Mammary epithelial cell (primary cell): ENCODE measurements at regions not wholly inside any gene's neighbourhood (a gene's known extent, or its start where the extent isn't known, plus 50 kb on each side); places are given as distances from the start of the nearest gene placed in this dataset.

Experiments used
- CTCF ChIP-seq, 2 donors: IDR thresholded peaks in 1 of 2; conservative IDR thresholded peaks in 1 of 2; 2 replicates each; pipeline ENCODE4 v1.5.1; 2011 to 2012; ENCODE audit warnings: inconsistent platforms in 2 of 2, low read length in 2 of 2, mild to moderate bottlenecking in 2 of 2, control low read depth in 1 of 2, low read depth in 1 of 2; ENCODE audit not compliant: insufficient read depth in 1 of 2; ENCODE audit errors: extremely low read depth in 1 of 2
- EZH2 ChIP-seq: IDR thresholded peaks from 2 replicates; pipeline ENCODE4 v1.6.1; 2012; ENCODE audit warnings: low read length, inconsistent platforms, borderline replicate concordance

- TF ChIP-seq CTCF (conservative IDR thresholded peaks at IDR 0.05 in 1 of 2, IDR thresholded peaks at IDR 0.05 in 1 of 2; ENCODE audit: extremely low read depth in 1 of 2, insufficient read depth in 1 of 2, low read depth in 1 of 2, low read length in 2 of 2) = no peak
- no peak for TF ChIP-seq EZH2
Observed at GRCh38 chrX:10360116-10360515, 203.3 kb downstream of the CLCN4 start.
